Heart right ventricle (tissue), 16 donors: ENCODE measurements at regions not wholly inside any gene's neighbourhood (a gene's known extent, or its start where the extent isn't known, plus 50 kb on each side); places are given as distances from the start of the nearest gene placed in this dataset.

Source experiments
- ATAC-seq, 8 donors: fragments of 200-7000 bp; cut with Tn5 transposase; one replicate each; pipeline ENCODE4 v1.9.1; 2020; ENCODE audit warnings: mild to moderate bottlenecking in 8 of 8, moderate library complexity in 8 of 8, moderate number of reproducible peaks in 1 of 8
- DNase-seq, 2 donors: peaks; one replicate each; pipeline ENCODE4 v3.0.0-alpha.2; 2020
- H3K27ac ChIP-seq, 10 donors: fragments of 200-600 bp; sonication (generic) in 2 of 10; one replicate each; pipeline versions ENCODE4 v1.5.0 to v1.8.0; 2020 to 2022; ENCODE audit warnings: mild to moderate bottlenecking in 3 of 10
- H3K27me3 ChIP-seq, 7 donors: fragments of 200-600 bp; one replicate each; pipeline ENCODE4 v1.8.0; 2021 to 2022; ENCODE audit warnings: mild to moderate bottlenecking in 2 of 7
- H3K36me3 ChIP-seq, 9 donors: fragments of 200-600 bp; sonication (generic) in 1 of 9; one replicate each; pipeline versions ENCODE4 v1.5.0 to v1.8.0; 2020 to 2022; ENCODE audit warnings: mild to moderate bottlenecking in 2 of 9
- H3K4me1 ChIP-seq, 9 donors: fragments of 200-600 bp; sonication (generic) in 1 of 9; one replicate each; pipeline versions ENCODE4 v1.5.0 to v1.8.0; 2020 to 2022; ENCODE audit warnings: mild to moderate bottlenecking in 4 of 9
- H3K4me3 ChIP-seq, 10 donors: fragments of 200-600 bp; sonication (generic) in 2 of 10; one replicate each; pipeline versions ENCODE4 v1.5.0 to v1.8.0; 2020 to 2022; ENCODE audit warnings: mild to moderate bottlenecking in 7 of 10, moderate library complexity in 2 of 10
- H3K9me3 ChIP-seq, 11 donors: fragments of 200-600 bp in 10 of 11; sonication (generic) in 2 of 11; one replicate each; pipeline versions ENCODE4 v1.5.0 to v1.8.0; 2013 to 2022; ENCODE audit warnings: mild to moderate bottlenecking in 2 of 11, control low read depth in 1 of 11, moderate library complexity in 1 of 11
- WGBS, 2 donors: extraction: QIAGEN DNeasy Blood & Tissue Kit; methylation state at CpG; one replicate each; pipeline ENCODE4 v1.1.7; 2013; ENCODE audit warnings: inconsistent platforms in 1 of 2; 5-methylcytosine and 5-hydroxymethylcytosine counted together
- intact Hi-C, 10 donors: fragments of 100-400 bp; cut with DNase I; formaldehyde crosslinking; loops; one replicate each; pipeline versions ENCODE4 v1.11.1 to v1.14.2; 2022
- TF ChIP-seq, protein P1 (sequence below), 9 donors: fragments of 200-600 bp; sonication (generic) in 2 of 9; IDR thresholded peaks; one replicate each; pipeline versions ENCODE4 v1.5.0 to v1.8.0; 2021 to 2022; ENCODE audit warnings: antibody characterized with exemption in 9 of 9, mild to moderate bottlenecking in 5 of 9, moderate library complexity in 1 of 9
- donor health status: Arrhythmogenic right ventricular cardiomyopathy.
- donor health status: ischemic (EF 13 %, LVEDD 7.1; RV severe dilation, severe dysfunction).
- donor health status: healthy with polysubstance abuse.
- donor health status: DM: no; HTN: yes; CAD: no.
- donor health status: DM: no; HTN: no; CAD: no.
- donor health status: ischemic (EF 25% LVEDD 6.9; RV normal size, moderate dysfunction).
- donor health status: ischemic (EF 25% LVEDD 5.7; RV mildly dilated, moderate dysfunction).
- donor health status: healthy.
- donor health status: DM: yes; HTN: yes; CAD: no.
- donor health status: Ischemic cardiomyopathy.
- donor health status: ischemic (EF 35%, LVEDD 5.7; RV mildly dilated, moderate dysfunction).
- donor health status: nonischemic (EF 11% LVEDD 7.7; RV severe dilation, severe dysfunction).
- donor health status: DM: yes; HTN: yes; CAD: no.
- donor health status: PGD.
- donor health status: ischemic (EF 29% LVEDD 5.4; RV normal size, mild dysfunction).
- donor health status: nonischemic (EF 23%, LVEDD 6.1; RV moderate dilation, normal function).

DNA sequence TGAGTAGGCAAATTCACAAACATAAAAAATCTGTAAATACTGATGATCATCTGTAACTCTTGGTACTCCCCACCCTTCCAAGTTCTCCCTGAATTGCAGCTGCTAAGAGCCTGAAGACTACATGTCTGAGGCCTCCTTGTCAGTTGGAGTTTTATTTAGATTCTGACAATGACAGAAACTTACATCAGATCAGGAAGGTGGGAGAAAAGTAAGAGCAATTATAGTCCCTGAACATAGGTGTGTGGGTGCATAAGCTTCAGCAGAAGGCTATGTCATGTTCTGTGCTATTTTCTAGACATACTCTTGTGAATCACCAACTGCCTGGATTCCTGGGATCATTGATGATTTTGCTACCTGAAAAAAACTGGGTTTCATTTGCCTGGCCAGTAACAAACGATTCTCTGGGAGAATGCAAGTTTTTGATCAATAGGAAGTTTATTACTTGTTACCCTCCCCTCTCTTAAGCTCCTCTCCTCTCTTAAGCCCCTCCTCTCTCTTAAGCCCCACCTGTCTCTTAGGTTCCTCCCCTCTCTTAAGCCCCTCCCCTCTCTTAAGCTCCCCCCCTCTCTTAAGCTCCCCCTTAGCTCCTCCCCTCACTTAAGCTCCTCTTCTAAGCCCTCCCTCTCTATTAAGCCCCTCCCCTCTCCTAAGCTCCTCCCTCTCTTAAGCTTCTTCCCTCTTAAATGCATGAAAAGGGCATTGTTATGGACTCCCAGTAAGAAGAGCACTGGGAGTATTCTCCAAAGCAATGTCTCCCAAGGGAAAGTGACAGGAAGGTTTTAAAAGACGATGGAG lies 1183.4 kb upstream of the AUTS2 start:
- Histone ChIP-seq H3K27ac (no peak overlapping the region), H3K4me1 (no peaks in the 10 kb centered on the region), H3K9me3 (peaks cover 0 to 15% (median 0%) of the 10 kb centered on the region in 11 donors), H3K4me3 (no peak overlapping the region), H3K27me3 (no peaks in the 10 kb centered on the region), H3K36me3 (no peaks in the 10 kb centered on the region)
- intact Hi-C loops: no loop called here
- DNase-seq: no peak
- ATAC-seq: no peak
- TF ChIP-seq, protein P1, sequence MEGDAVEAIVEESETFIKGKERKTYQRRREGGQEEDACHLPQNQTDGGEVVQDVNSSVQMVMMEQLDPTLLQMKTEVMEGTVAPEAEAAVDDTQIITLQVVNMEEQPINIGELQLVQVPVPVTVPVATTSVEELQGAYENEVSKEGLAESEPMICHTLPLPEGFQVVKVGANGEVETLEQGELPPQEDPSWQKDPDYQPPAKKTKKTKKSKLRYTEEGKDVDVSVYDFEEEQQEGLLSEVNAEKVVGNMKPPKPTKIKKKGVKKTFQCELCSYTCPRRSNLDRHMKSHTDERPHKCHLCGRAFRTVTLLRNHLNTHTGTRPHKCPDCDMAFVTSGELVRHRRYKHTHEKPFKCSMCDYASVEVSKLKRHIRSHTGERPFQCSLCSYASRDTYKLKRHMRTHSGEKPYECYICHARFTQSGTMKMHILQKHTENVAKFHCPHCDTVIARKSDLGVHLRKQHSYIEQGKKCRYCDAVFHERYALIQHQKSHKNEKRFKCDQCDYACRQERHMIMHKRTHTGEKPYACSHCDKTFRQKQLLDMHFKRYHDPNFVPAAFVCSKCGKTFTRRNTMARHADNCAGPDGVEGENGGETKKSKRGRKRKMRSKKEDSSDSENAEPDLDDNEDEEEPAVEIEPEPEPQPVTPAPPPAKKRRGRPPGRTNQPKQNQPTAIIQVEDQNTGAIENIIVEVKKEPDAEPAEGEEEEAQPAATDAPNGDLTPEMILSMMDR (IDR thresholded peaks at IDR 0.05): no peak
- WGBS, 2 donors: 87 to 92% methylated on average over 2 of the region's 2 CpGs

DNA sequence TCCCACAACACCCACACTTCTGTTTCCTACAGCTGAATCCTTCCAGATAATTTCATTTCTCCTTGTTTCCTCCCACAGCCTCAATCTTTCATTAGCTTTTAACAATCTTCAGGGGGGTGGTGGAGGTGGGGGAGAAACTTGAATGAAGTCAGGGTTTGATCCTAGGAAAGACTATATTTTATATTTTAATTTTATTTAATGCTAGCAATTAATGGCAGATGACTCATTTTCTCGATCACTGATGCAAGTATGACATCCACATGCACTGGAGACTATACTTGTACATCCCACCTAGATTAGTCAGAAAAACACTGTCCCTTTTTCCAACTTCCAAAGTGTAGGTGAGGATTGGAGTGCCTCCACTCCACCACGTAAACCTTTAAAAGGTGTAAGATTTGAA lies 1181.3 kb upstream of the AUTS2 start:
- no peak for ATAC-seq
- 88 to 94% methylated on average over 2 of the region's 2 CpGs for WGBS, 2 donors
- H3K27me3 ChIP-seq: no peaks in the 10 kb centered on the region

DNA sequence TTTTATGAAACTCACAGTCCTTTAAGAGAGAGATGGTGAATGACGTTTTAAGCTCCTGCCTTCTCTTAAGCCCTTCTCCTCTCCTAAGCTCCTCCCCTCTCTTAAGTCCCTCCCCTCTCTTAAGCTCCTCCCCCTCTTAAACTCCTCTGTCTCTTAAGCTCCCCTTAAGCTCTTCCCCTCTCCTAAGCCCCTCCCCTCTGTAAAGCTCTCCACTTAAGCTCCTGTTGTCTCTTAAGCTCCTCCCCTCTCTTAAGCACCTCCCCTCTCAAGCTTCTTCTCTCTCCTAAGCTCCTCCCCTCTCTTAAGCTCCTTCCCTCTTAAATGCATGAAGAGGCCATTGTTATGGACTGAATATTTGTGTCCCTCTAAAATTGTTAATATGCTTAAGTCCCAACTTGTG lies 1180.6 kb upstream of the AUTS2 start:
- TF ChIP-seq, protein P1 (IDR thresholded peaks at IDR 0.05): no peak
- no peak for DNase-seq
- Histone ChIP-seq H3K27me3 (no peaks in the 10 kb centered on the region), H3K4me1 (no peaks in the 10 kb centered on the region), H3K9me3 (peaks cover 0 to 15% (median 0%) of the 10 kb centered on the region in 11 donors), H3K4me3 (no peak overlapping the region), H3K27ac (no peak overlapping the region), H3K36me3 (no peaks in the 10 kb centered on the region)
- ATAC-seq: no peak
- intact Hi-C loops: no loop called here
- 52 to 71% methylated on average over 1 of the region's 1 CpG for WGBS, 2 donors

More for the DNA sequence above, 1181.3 kb upstream of the AUTS2 start:
- no peak for DNase-seq
- H3K4me1 ChIP-seq: no peaks in the 10 kb centered on the region
- H3K9me3 ChIP-seq: peaks cover 0 to 15% (median 0%) of the 10 kb centered on the region in 11 donors
- H3K4me3 ChIP-seq: no peak overlapping the region
- intact Hi-C loops: no loop called here
- TF ChIP-seq, protein P1 (IDR thresholded peaks at IDR 0.05): no peak
- H3K36me3 ChIP-seq: no peaks in the 10 kb centered on the region
- no peak overlapping the region for H3K27ac ChIP-seq

DNA sequence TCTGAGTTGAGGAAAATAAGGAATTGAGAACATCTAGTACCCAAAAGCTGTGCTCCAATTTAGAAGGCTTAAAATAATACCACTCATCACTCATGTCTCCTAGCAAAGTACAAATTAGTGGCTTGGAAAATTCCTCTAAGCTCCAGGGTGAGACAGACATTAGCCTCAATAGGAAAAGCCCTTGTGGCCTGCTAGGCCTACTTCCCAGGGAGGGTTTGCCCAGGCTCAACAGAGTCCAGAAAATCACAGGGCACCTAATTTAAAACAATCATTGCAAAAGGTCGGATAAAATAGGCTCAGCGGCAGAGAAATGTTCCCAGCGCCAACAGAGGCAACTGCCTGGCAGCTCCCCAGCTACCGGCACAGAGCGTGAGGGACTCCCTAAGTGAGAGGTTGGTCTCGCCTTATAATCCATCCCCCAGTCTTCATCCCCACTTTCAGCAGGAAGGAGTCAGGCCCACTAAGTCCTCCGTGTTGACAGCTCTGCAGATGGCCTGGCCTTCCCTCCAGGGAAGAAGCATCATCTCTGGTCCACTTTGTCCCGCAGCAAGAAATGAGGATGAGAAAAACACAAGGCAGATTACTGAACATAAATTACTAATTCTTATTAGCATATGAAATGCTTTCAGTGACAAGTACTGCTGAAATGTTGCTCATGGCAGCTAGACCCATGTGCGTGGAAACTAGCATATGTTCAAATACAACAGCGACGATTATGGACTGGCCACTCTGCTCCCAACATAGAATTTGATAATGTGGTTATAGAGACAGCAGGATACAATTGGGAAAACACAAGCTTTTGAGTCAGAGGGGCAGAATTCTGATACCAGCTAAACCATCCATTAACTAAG lies 1177.7 kb upstream of the AUTS2 start:
- H3K4me1 ChIP-seq: no peaks in the 10 kb centered on the region
- H3K9me3 ChIP-seq: peaks cover 0 to 11% (median 0%) of the 10 kb centered on the region in 11 donors
- H3K4me3 ChIP-seq: no peak overlapping the region
- intact Hi-C loops: loop anchor here in 2 of 10 donors (2.0 to 10.0 kb wide), 2 partner anchors 100 to 246 kb away; no protein-coding TSS in a partner anchor
- no peaks in the 10 kb centered on the region for H3K36me3 ChIP-seq
- WGBS, 2 donors: 72 to 73% methylated on average over 11 of the region's 11 CpGs
- no peaks in the 10 kb centered on the region for H3K27me3 ChIP-seq
- DNase-seq (peak in 1 of 2 donors; percentile 44), ATAC-seq (peak in 4 of 8 donors; percentile 45 to 98 (median 90))
- TF ChIP-seq, protein P1 (IDR thresholded peaks at IDR 0.05): no peak
- peak overlapping the region in 4 of 10 donors; percentile 11 to 38 (median 19) for H3K27ac ChIP-seq
